ENCODE measurements at regions not wholly inside any gene's neighbourhood (a gene's known extent, or its start where the extent isn't known, plus 50 kb on each side); places are given as distances from the start of the nearest gene placed in this dataset.

GRCh38 chr4:116346750-116347149 is 738.6 kb downstream of the TRAM1L1 start:
- no peaks in the 10 kb centered on the region for H3K9me3 ChIP-seq (ENCODE audit: control insufficient read depth in 1 of 2, insufficient read depth in 1 of 2, low read length in 2 of 2)
- no peaks in the 10 kb centered on the region for H3K36me3 Mint-ChIP-seq (ENCODE audit: low read depth)
- DNase-seq (no peak), ATAC-seq (ENCODE audit: poor library complexity) (no peak)
- H3K4me1 ChIP-seq (ENCODE audit: insufficient read depth, low read length), result no peaks in the 10 kb centered on the region
- no peaks in the 10 kb centered on the region for H3K27me3 ChIP-seq (ENCODE audit: control insufficient read depth in 1 of 2, insufficient read depth in 2 of 2, low read length in 2 of 2)
- no peak overlapping the region for H3K27ac ChIP-seq (ENCODE audit: low read depth in 1 of 2, low read length in 2 of 2)
- POLR2A ChIA-PET, result no interaction called here
- TF ChIP-seq CTCF (IDR thresholded peaks at IDR 0.05), result no peak
- no peak overlapping the region for H3K4me3 ChIP-seq (ENCODE audit: low read length)
- H3K9me3 Mint-ChIP-seq, result no peaks in the 10 kb centered on the region
- H3K27me3 Mint-ChIP-seq, result peaks cover 4% of the 10 kb centered on the region
- H3K27ac Mint-ChIP-seq, result no peak overlapping the region
- no peaks in the 10 kb centered on the region for H3K36me3 ChIP-seq (ENCODE audit: insufficient read depth, low read length)
- H3K4me3 Mint-ChIP-seq, result no peak overlapping the region
- CTCF ChIA-PET, result no interaction called here
- intact Hi-C loops (cut with DNase I, micrococcal nuclease), result no loop called here
- no peaks in the 10 kb centered on the region for H3K4me1 Mint-ChIP-seq (ENCODE audit: low read depth)

- ChIA-PET CTCF (no interaction called here), POLR2A (no interaction called here)
- no peaks in the 10 kb centered on the region for H3K4me1 ChIP-seq (ENCODE audit: insufficient read depth, low read length)
- no peak overlapping the region for H3K27ac Mint-ChIP-seq
- no peak overlapping the region for H3K4me3 Mint-ChIP-seq
- no peaks in the 10 kb centered on the region for H3K4me1 Mint-ChIP-seq (ENCODE audit: low read depth)
- intact Hi-C loops (cut with DNase I, micrococcal nuclease), result no loop called here
- H3K36me3 Mint-ChIP-seq (ENCODE audit: low read depth), result no peaks in the 10 kb centered on the region
- no peak for ATAC-seq (ENCODE audit: poor library complexity)
- H3K4me3 ChIP-seq (ENCODE audit: low read length), result no peak overlapping the region
- H3K27me3 ChIP-seq (ENCODE audit: control insufficient read depth in 1 of 2, insufficient read depth in 2 of 2, low read length in 2 of 2), result no peaks in the 10 kb centered on the region
- TF ChIP-seq CTCF (IDR thresholded peaks at IDR 0.05), result no peak
- H3K9me3 ChIP-seq (ENCODE audit: control insufficient read depth in 1 of 2, insufficient read depth in 1 of 2, low read length in 2 of 2), result no peaks in the 10 kb centered on the region
- no peak for DNase-seq
- H3K9me3 Mint-ChIP-seq, result no peaks in the 10 kb centered on the region
- H3K36me3 ChIP-seq (ENCODE audit: insufficient read depth, low read length), result no peaks in the 10 kb centered on the region
- H3K27me3 Mint-ChIP-seq, result no peaks in the 10 kb centered on the region
- no peak overlapping the region for H3K27ac ChIP-seq (ENCODE audit: low read depth in 1 of 2, low read length in 2 of 2)
These were observed 741.6 kb downstream of the TRAM1L1 start for GRCh38 chr4:116343809-116344208.

- no peaks in the 10 kb centered on the region for H3K4me1 ChIP-seq (ENCODE audit: insufficient read depth, low read length)
- H3K9me3 ChIP-seq (ENCODE audit: control insufficient read depth in 1 of 2, insufficient read depth in 1 of 2, low read length in 2 of 2), result no peaks in the 10 kb centered on the region
- H3K27me3 ChIP-seq (ENCODE audit: control insufficient read depth in 1 of 2, insufficient read depth in 2 of 2, low read length in 2 of 2), result no peaks in the 10 kb centered on the region
- no peak overlapping the region for H3K4me3 ChIP-seq (ENCODE audit: low read length)
- intact Hi-C loops (cut with DNase I, micrococcal nuclease), result no loop called here
- H3K27ac Mint-ChIP-seq, result no peak overlapping the region
- no peaks in the 10 kb centered on the region for H3K9me3 Mint-ChIP-seq
- H3K36me3 Mint-ChIP-seq (ENCODE audit: low read depth), result no peaks in the 10 kb centered on the region
- H3K4me1 Mint-ChIP-seq (ENCODE audit: low read depth), result no peaks in the 10 kb centered on the region
- no peaks in the 10 kb centered on the region for H3K27me3 Mint-ChIP-seq
- no peak overlapping the region for H3K27ac ChIP-seq (ENCODE audit: low read depth in 1 of 2, low read length in 2 of 2)
- CTCF ChIA-PET, result no interaction called here
- no peak overlapping the region for H3K4me3 Mint-ChIP-seq
- POLR2A ChIA-PET, result no interaction called here
- no peak for TF ChIP-seq CTCF (IDR thresholded peaks at IDR 0.05)
- H3K36me3 ChIP-seq (ENCODE audit: insufficient read depth, low read length), result no peaks in the 10 kb centered on the region
- no peak for ATAC-seq (ENCODE audit: poor library complexity)
- DNase-seq, result no peak
These were observed 743.2 kb downstream of the TRAM1L1 start for GRCh38 chr4:116342143-116342542.
